Karpas-422 (cell line): ENCODE measurements at regions not wholly inside any gene's neighbourhood (a gene's known extent, or its start where the extent isn't known, plus 50 kb on each side); places are given as distances from the start of the nearest gene placed in this dataset.

Experiments used
- DNase-seq: peaks from one replicate; pipeline ENCODE4 v3.0.0-alpha.2; 2015
- H2AFZ ChIP-seq: fragments of 200-600 bp; sonication (generic); 2 replicates; pipeline ENCODE4 v1.6.1; 2014; ENCODE audit warnings: antibody characterized with exemption, low read length, mixed read lengths
- H3K27ac ChIP-seq: fragments of 200-600 bp; sonication (generic); 2 replicates; pipeline ENCODE4 v1.5.1; 2014; ENCODE audit warnings: mild to moderate bottlenecking, low read length, moderate library complexity
- H3K27me3 ChIP-seq: fragments of 200-600 bp; sonication (generic); 2 replicates; pipeline ENCODE4 v1.6.1; 2014; ENCODE audit warnings: low read length, mixed read lengths
- H3K36me3 ChIP-seq: fragments of 200-600 bp; sonication (generic); 2 replicates; pipeline ENCODE4 v1.6.1; 2014; ENCODE audit warnings: low read length, mixed read lengths; ENCODE audit not compliant: insufficient read depth
- H3K4me1 ChIP-seq: fragments of 200-600 bp; sonication (generic); 2 replicates; pipeline ENCODE4 v1.6.1; 2014; ENCODE audit warnings: mild to moderate bottlenecking, low read length, mixed read lengths
- H3K4me2 ChIP-seq: fragments of 200-600 bp; sonication (generic); 2 replicates; pipeline ENCODE4 v1.6.1; 2014; ENCODE audit warnings: low read length, low read depth, mild to moderate bottlenecking; ENCODE audit not compliant: poor library complexity, severe bottlenecking
- H3K4me3 ChIP-seq: fragments of 200-600 bp; sonication (generic); 2 replicates; pipeline ENCODE4 v1.5.1; 2014; ENCODE audit warnings: mild to moderate bottlenecking, antibody characterized with exemption, low read length, mixed read lengths
- H3K79me2 ChIP-seq: fragments of 200-600 bp; sonication (generic); 2 replicates; pipeline ENCODE4 v1.6.1; 2014; ENCODE audit warnings: mild to moderate bottlenecking, low read length, mixed read lengths
- H3K9ac ChIP-seq: fragments of 200-600 bp; sonication (generic); 2 replicates; pipeline ENCODE4 v1.6.0; 2014; ENCODE audit warnings: low read length
- H3K9me2 ChIP-seq: fragments of 200-600 bp; sonication (generic), shearing (Covaris generic); replicated peaks from 2 replicates; pipeline ENCODE4 v1.6.0; 2014; ENCODE audit warnings: mild to moderate bottlenecking, low read length, moderate library complexity; ENCODE audit not compliant: insufficient read depth
- H3K9me3 ChIP-seq: fragments of 300-700, 200-600 bp; sonication (generic); 2 replicates; pipeline ENCODE4 v1.6.1; 2014; ENCODE audit warnings: low read length, mixed read lengths
- H4K20me1 ChIP-seq: fragments of 200-600 bp; sonication (generic); 2 replicates; pipeline ENCODE4 v1.6.1; 2014; ENCODE audit warnings: mild to moderate bottlenecking, antibody characterized with exemption, low read length, low read depth; ENCODE audit not compliant: insufficient read depth

DNA sequence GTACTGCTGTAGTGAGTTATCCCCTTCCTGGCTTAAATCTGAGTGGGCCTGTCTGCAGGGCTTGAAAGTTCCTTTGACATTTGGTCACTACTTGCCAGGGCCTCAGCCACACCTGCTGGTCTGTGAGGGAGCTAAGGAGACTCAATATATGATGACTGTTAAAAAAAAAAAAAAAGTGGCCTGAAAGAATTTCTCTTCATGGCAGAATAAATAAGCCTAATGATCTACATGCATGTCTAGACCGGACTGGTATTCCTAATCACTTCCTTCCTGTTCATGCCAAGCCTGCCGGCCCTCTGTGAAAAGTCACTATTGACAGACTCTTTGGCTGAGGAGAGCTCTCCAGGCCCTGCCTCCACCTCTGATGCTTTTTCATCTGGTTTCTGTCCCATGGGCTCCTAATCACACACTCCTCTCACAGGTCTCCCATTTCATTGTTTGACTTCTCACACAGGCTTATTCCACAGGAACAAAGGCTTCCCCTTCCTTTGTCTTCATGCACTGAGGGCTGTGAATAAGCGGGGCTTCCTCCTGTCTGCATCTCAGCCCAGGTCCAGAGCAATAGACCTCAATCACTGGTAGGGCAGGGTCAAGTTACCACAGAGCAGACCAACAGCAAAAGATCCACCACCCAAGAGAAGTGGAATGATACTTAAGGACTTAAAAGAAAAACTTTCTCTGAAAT is 99.1 kb upstream of the SEC61G start:
- H3K4me1 ChIP-seq: no peaks in the 10 kb centered on the region
- no peak overlapping the region for H2AFZ ChIP-seq
- no peaks in the 10 kb centered on the region for H3K9me2 ChIP-seq
- H3K4me3 ChIP-seq: no peak overlapping the region
- no peaks in the 10 kb centered on the region for H3K9me3 ChIP-seq
- no peak overlapping the region for H3K27ac ChIP-seq
- no peak overlapping the region for H3K9ac ChIP-seq
- no peak overlapping the region for H3K4me2 ChIP-seq
- H4K20me1 ChIP-seq: no peaks in the 10 kb centered on the region
- H3K79me2 ChIP-seq: no peaks in the 10 kb centered on the region
- H3K36me3 ChIP-seq: no peaks in the 10 kb centered on the region
- no peak for DNase-seq
- H3K27me3 ChIP-seq: no peaks in the 10 kb centered on the region

GRCh38 chr7:54859066-54859465 is 100.1 kb upstream of the SEC61G start:
- no peak for DNase-seq

DNA sequence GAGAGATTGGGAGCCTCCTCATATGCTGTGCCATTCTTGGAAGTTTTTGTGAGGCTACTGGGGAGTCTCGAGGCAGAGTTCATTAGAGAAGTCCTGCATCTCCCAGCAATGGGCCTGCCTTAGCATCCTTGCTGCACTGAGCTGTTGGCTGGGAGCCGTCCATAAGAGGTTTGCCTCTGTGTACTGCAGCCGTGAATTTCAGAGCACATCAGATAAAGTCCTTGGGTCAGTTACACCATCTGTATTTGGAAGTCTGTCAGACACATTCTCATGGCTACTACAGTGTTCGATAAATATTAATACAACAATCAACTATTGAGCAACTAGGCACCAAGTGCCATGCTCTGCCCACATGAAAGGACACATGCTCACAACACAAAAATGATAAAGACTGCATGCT is 100.5 kb upstream of the SEC61G start:
- no peak overlapping the region for H3K27ac ChIP-seq
- no peaks in the 10 kb centered on the region for H3K4me1 ChIP-seq
- no peak for DNase-seq
- H3K9ac ChIP-seq: no peak overlapping the region
- no peaks in the 10 kb centered on the region for H3K9me2 ChIP-seq
- H3K36me3 ChIP-seq: no peaks in the 10 kb centered on the region
- H3K4me2 ChIP-seq: no peak overlapping the region
- no peak overlapping the region for H3K4me3 ChIP-seq
- H3K79me2 ChIP-seq: no peaks in the 10 kb centered on the region
- no peak overlapping the region for H2AFZ ChIP-seq
- H3K9me3 ChIP-seq: no peaks in the 10 kb centered on the region
- H3K27me3 ChIP-seq: no peaks in the 10 kb centered on the region
- H4K20me1 ChIP-seq: no peaks in the 10 kb centered on the region

More at GRCh38 chr7:54859066-54859465, 100.1 kb upstream of the SEC61G start:
- Histone ChIP-seq H3K4me2 (no peak overlapping the region), H3K27me3 (no peaks in the 10 kb centered on the region), H3K4me3 (no peak overlapping the region), H3K36me3 (no peaks in the 10 kb centered on the region), H3K27ac (no peak overlapping the region), H3K9me2 (no peaks in the 10 kb centered on the region), H3K4me1 (no peaks in the 10 kb centered on the region), H3K9ac (no peak overlapping the region), H3K9me3 (no peaks in the 10 kb centered on the region), H3K79me2 (no peaks in the 10 kb centered on the region), H2AFZ (no peak overlapping the region), H4K20me1 (no peaks in the 10 kb centered on the region)

- no peak overlapping the region for H2AFZ ChIP-seq
- no peaks in the 10 kb centered on the region for H3K4me1 ChIP-seq
- H4K20me1 ChIP-seq: no peaks in the 10 kb centered on the region
- no peak overlapping the region for H3K9ac ChIP-seq
- no peak overlapping the region for H3K4me3 ChIP-seq
- H3K9me2 ChIP-seq: no peaks in the 10 kb centered on the region
- no peak for DNase-seq
- H3K36me3 ChIP-seq: no peaks in the 10 kb centered on the region
- no peak overlapping the region for H3K27ac ChIP-seq
- no peaks in the 10 kb centered on the region for H3K27me3 ChIP-seq
- H3K9me3 ChIP-seq: no peaks in the 10 kb centered on the region
- H3K79me2 ChIP-seq: no peaks in the 10 kb centered on the region
- H3K4me2 ChIP-seq: no peak overlapping the region
Observed at GRCh38 chr7:54860003-54860775, 101.2 kb upstream of the SEC61G start.

DNA sequence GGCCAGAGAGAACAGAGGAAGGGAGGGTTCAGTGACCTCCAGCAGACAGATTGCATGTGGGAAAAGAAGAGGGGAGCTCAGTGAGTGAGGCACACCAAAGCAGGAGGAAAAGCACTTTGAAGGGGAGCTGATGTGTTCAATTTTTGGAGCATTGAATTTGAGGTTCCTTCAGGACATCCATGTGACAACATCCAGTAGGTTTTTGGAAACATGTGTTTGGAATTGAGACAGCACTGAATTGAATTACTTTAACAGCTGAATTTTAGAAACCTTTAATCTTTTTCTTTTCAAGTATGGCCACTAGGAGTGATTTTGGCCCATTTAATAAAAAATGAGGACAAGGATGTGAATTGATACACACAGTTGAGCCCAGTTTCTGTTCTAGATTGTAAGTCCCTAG is 101.8 kb upstream of the SEC61G start:
- Histone ChIP-seq H3K9ac (no peak overlapping the region), H3K9me3 (no peaks in the 10 kb centered on the region), H3K27me3 (no peaks in the 10 kb centered on the region), H3K27ac (no peak overlapping the region), H3K79me2 (no peaks in the 10 kb centered on the region), H3K4me3 (no peak overlapping the region), H2AFZ (no peak overlapping the region), H3K36me3 (no peaks in the 10 kb centered on the region), H3K4me1 (no peaks in the 10 kb centered on the region), H3K9me2 (no peaks in the 10 kb centered on the region), H3K4me2 (no peak overlapping the region), H4K20me1 (no peaks in the 10 kb centered on the region)
- DNase-seq: no peak

GRCh38 chr7:54864663-54865062 is 105.7 kb upstream of the SEC61G start:
- no peaks in the 10 kb centered on the region for H3K9me2 ChIP-seq
- H3K9me3 ChIP-seq: no peaks in the 10 kb centered on the region
- H3K4me2 ChIP-seq: no peak overlapping the region
- no peak overlapping the region for H3K4me3 ChIP-seq
- H3K36me3 ChIP-seq: no peaks in the 10 kb centered on the region
- H2AFZ ChIP-seq: no peak overlapping the region
- H3K79me2 ChIP-seq: no peaks in the 10 kb centered on the region
- no peaks in the 10 kb centered on the region for H3K27me3 ChIP-seq
- no peaks in the 10 kb centered on the region for H4K20me1 ChIP-seq
- no peak overlapping the region for H3K9ac ChIP-seq
- H3K27ac ChIP-seq: no peak overlapping the region
- DNase-seq: no peak
- H3K4me1 ChIP-seq: no peaks in the 10 kb centered on the region

DNA sequence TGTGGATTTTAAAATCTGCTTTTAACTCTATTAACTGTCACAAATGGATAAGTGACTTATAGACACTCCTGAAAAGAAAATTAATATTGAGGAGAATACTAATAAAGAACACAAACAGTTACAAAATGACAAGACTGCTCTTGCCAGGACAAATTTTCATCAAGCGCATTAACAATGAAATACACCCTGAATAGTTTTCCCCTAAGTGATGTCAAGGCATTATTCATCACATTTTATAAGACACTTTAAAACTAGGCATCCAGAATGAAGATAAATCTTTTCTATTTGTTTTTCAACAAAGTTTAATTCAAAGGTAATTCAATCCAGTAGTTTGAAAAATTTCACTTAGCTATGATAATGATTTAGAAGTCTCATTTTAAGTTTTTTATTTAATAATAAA is 110.5 kb upstream of the SEC61G start:
- Histone ChIP-seq H4K20me1 (no peaks in the 10 kb centered on the region), H3K9me3 (no peaks in the 10 kb centered on the region), H3K27me3 (no peaks in the 10 kb centered on the region), H3K27ac (no peak overlapping the region), H3K9me2 (no peaks in the 10 kb centered on the region), H3K4me3 (no peak overlapping the region), H3K36me3 (no peaks in the 10 kb centered on the region), H3K9ac (no peak overlapping the region), H3K4me1 (no peaks in the 10 kb centered on the region), H3K79me2 (no peaks in the 10 kb centered on the region), H2AFZ (no peak overlapping the region), H3K4me2 (no peak overlapping the region)
- DNase-seq: no peak

DNA sequence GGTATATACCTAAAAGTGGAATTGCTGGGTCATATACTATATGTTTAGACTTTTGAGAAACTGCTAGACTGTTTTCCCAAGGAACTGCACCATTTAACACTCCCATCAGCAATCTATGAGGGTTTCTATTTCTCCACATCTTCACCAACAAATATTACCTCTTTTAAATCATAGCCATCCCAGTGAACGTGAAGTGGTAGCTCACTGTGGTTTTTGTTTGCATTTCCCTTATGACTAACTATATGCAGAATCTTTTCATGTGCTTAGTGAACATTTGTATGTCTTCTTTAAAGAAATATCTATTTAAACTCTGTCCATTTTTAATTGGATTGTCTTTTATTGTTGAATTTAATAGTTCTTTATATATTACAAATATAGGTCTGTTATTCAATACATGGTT is 115.8 kb upstream of the SEC61G start:
- no peak overlapping the region for H3K27ac ChIP-seq
- H3K9ac ChIP-seq: no peak overlapping the region
- H3K27me3 ChIP-seq: no peaks in the 10 kb centered on the region
- no peaks in the 10 kb centered on the region for H3K79me2 ChIP-seq
- no peaks in the 10 kb centered on the region for H3K9me2 ChIP-seq
- no peaks in the 10 kb centered on the region for H3K36me3 ChIP-seq
- H2AFZ ChIP-seq: no peak overlapping the region
- no peak for DNase-seq
- no peak overlapping the region for H3K4me3 ChIP-seq
- peaks cover 10% of the 10 kb centered on the region for H3K4me1 ChIP-seq
- no peak overlapping the region for H3K4me2 ChIP-seq
- H4K20me1 ChIP-seq: no peaks in the 10 kb centered on the region
- no peaks in the 10 kb centered on the region for H3K9me3 ChIP-seq
